ENCODE measurements at regions not wholly inside any gene's neighbourhood (a gene's known extent, or its start where the extent isn't known, plus 50 kb on each side); places are given as distances from the start of the nearest gene placed in this dataset.

GRCh38 chr3:177571271-177571943 is 374.1 kb upstream of the TBL1XR1 start:
- Histone ChIP-seq H3K4me1 (peaks cover 0 to 23% (median 6%) of the 10 kb centered on the region in 6 donors), H3K9me3 (no peaks in the 10 kb centered on the region), H3K27ac (no peak overlapping the region), H3K36me3 (no peaks in the 10 kb centered on the region), H3K4me3 (no peak overlapping the region), H3K27me3 (replicated peaks in 1 of 7) (no peaks in the 10 kb centered on the region)
- DNase-seq, result no peak
- intact Hi-C loops (cut with DNase I; ENCODE audit: low total_unique reads), result no loop called here
- 92 to 96% (median 94%) methylated on average over 1 of the region's 1 CpG for WGBS, 5 donors
- TF ChIP-seq POLR2AphosphoS5 (IDR thresholded peaks at IDR 0.05) (no peak), CTCF (IDR thresholded peaks at IDR 0.05 in 8 of 11, conservative IDR thresholded peaks at IDR 0.05 in 3 of 11) (no peak)

- WGBS, 5 donors, result 76 to 95% (median 90%) methylated on average over 3 of the region's 3 CpGs
- no peak for DNase-seq
- intact Hi-C loops (cut with DNase I; ENCODE audit: low total_unique reads), result no loop called here
- TF ChIP-seq POLR2A (IDR thresholded peaks at IDR 0.05) (no peak), CTCF (IDR thresholded peaks at IDR 0.05 in 8 of 11, conservative IDR thresholded peaks at IDR 0.05 in 3 of 11) (no peak), POLR2AphosphoS5 (IDR thresholded peaks at IDR 0.05) (no peak)
- Histone ChIP-seq H3K27ac (no peak overlapping the region), H3K4me1 (peaks cover 0 to 23% (median 6%) of the 10 kb centered on the region in 6 donors), H3K36me3 (no peaks in the 10 kb centered on the region), H3K9me3 (no peaks in the 10 kb centered on the region), H3K27me3 (replicated peaks in 1 of 7) (no peaks in the 10 kb centered on the region), H3K4me3 (no peak overlapping the region)
Measured at GRCh38 chr3:177571944-177572315, 374.6 kb upstream of the TBL1XR1 start.

- WGBS, 5 donors, result 73 to 87% (median 80%) methylated on average over 7 of the region's 7 CpGs
- TF ChIP-seq POLR2A (IDR thresholded peaks at IDR 0.05) (no peak), CTCF (IDR thresholded peaks at IDR 0.05 in 8 of 11, conservative IDR thresholded peaks at IDR 0.05 in 3 of 11) (no peak), POLR2AphosphoS5 (IDR thresholded peaks at IDR 0.05) (no peak)
- Histone ChIP-seq H3K4me3 (no peak overlapping the region), H3K27ac (no peak overlapping the region), H3K4me1 (peaks cover 0 to 23% (median 6%) of the 10 kb centered on the region in 6 donors), H3K36me3 (no peaks in the 10 kb centered on the region), H3K9me3 (no peaks in the 10 kb centered on the region), H3K27me3 (replicated peaks in 1 of 7) (no peaks in the 10 kb centered on the region)
- DNase-seq, result no peak
- intact Hi-C loops (cut with DNase I; ENCODE audit: low total_unique reads), result no loop called here
Measured at GRCh38 chr3:177574222-177574856, 377.1 kb upstream of the TBL1XR1 start.

- intact Hi-C loops (cut with DNase I; ENCODE audit: low total_unique reads), result no loop called here
- no peak overlapping the region for H3K27ac ChIP-seq
- DNase-seq, result no peak
- H3K9me3 ChIP-seq, result no peaks in the 10 kb centered on the region
- H3K36me3 ChIP-seq, result no peaks in the 10 kb centered on the region
- 52 to 70% (median 61%) methylated on average over 4 of the region's 4 CpGs for WGBS, 5 donors
- H3K27me3 ChIP-seq (replicated peaks in 1 of 7), result no peaks in the 10 kb centered on the region
- no peak overlapping the region for H3K4me3 ChIP-seq
- H3K4me1 ChIP-seq, result peaks cover 0 to 12% (median 0%) of the 10 kb centered on the region in 6 donors
- TF ChIP-seq POLR2AphosphoS5 (IDR thresholded peaks at IDR 0.05), result no peak
- TF ChIP-seq POLR2A (IDR thresholded peaks at IDR 0.05), result no peak
- no peak for TF ChIP-seq CTCF (IDR thresholded peaks at IDR 0.05 in 8 of 11, conservative IDR thresholded peaks at IDR 0.05 in 3 of 11)
Measured at GRCh38 chr3:177576746-177577145, 379.5 kb upstream of the TBL1XR1 start.

Data from spleen (tissue), 11 donors.